HepG2 (cell line): ENCODE measurements at regions not wholly inside any gene's neighbourhood (a gene's known extent, or its start where the extent isn't known, plus 50 kb on each side); places are given as distances from the start of the nearest gene placed in this dataset.
"Not testable (repeated sequence)": the region's sequence is repeated elsewhere in the genome, so short reads cannot be mapped to it uniquely, and the experiment has no call there.

Source experiments
- ATAC-seq: fragments of 200-7000 bp; cut with Tn5 transposase; 3 replicates; pipeline ENCODE4 v1.9.1; 2020; ENCODE audit warnings: mild to moderate bottlenecking, moderate library complexity
- BruUV-seq: library from RNA; stranded (reverse); fragments of 400-500 nt; replicated peaks from 2 replicates; lab custom pipeline; 2021; lab: Mats Ljungman, UMichigan
- CTCF ChIA-PET: fragments of 300-600 bp; formaldehyde crosslinking; extraction: SDS; loops from one replicate; lab custom pipeline; 2021; ENCODE audit warnings: low total read pairs, inconsistent platforms, low intra/inter-chr PET ratio; lab: Yijun Ruan, JAX
- POLR2A ChIA-PET: fragments of 350-600 bp; sonication (Branson Sonifier 250); formaldehyde crosslinking; loops from one replicate; lab custom pipeline; 2020; ENCODE audit warnings: antibody characterized with exemption, inconsistent platforms; lab: Yijun Ruan, JAX
- DNase-seq: peaks from one replicate; pipeline ENCODE4 v3.0.0-alpha.2; 2015; ENCODE audit warnings: low spot score
- FAIRE-seq: peaks from 3 replicates; lab custom pipeline; 2011; peaks lifted over from hg19 to GRCh38; lab: Jason Lieb, UNC
- H2AFZ ChIP-seq: one replicate; pipeline ENCODE4 v1.6.1; 2011; ENCODE audit warnings: low read length, inconsistent platforms
- H3K27ac ChIP-seq: fragments of 300-600 bp; 3 replicates; pipeline ENCODE4 v1.8.0; 2011; ENCODE audit warnings: mixed run types, mild to moderate bottlenecking, mixed read lengths, low read length, inconsistent platforms; ENCODE audit not compliant: insufficient read depth; ENCODE audit errors: extremely low read length
- H3K27me3 ChIP-seq, 2 experiments: fragments of 200-600 bp in 1 of 2; 2 replicates in 1 of 2; 3 replicates in 1 of 2; pipeline versions ENCODE4 v1.6.0 to v1.8.0; 2011; ENCODE audit warnings: low read length in 2 of 2, mild to moderate bottlenecking in 2 of 2, moderate library complexity in 2 of 2, inconsistent platforms in 1 of 2; ENCODE audit not compliant: insufficient read depth in 2 of 2, control insufficient read depth in 1 of 2
- H3K36me3 ChIP-seq, 2 experiments: fragments of 200-600 bp in 1 of 2; replicated peaks in 1 of 2; 2 replicates in 1 of 2; 3 replicates in 1 of 2; pipeline versions ENCODE4 v1.5.1 to v1.8.0; 2011; ENCODE audit warnings: low read length in 2 of 2, inconsistent platforms in 1 of 2; ENCODE audit not compliant: insufficient read depth in 2 of 2, control insufficient read depth in 1 of 2
- H3K4me1 ChIP-seq: 2 replicates; pipeline ENCODE4 v1.5.1; 2012; ENCODE audit warnings: low read length, inconsistent platforms; ENCODE audit not compliant: insufficient read depth
- H3K4me2 ChIP-seq: 2 replicates; pipeline ENCODE4 v1.6.0; 2011; ENCODE audit warnings: low read depth, low read length, inconsistent platforms
- H3K4me3 ChIP-seq, 3 experiments: fragments of 200-600 bp in 1 of 3; sonication (generic), shearing (Covaris generic) in 1 of 3; replicated peaks in 1 of 3; 2 replicates each; pipeline ENCODE4 v1.5.1; 2011 to 2016; ENCODE audit warnings: low read length in 3 of 3, inconsistent platforms in 2 of 3, low read depth in 2 of 3, mild to moderate bottlenecking in 2 of 3, control low read depth in 1 of 3, mixed read lengths in 1 of 3; ENCODE audit not compliant: insufficient read depth in 1 of 3
- H3K79me2 ChIP-seq: one replicate; pipeline ENCODE4 v1.6.1; 2011; ENCODE audit warnings: low read length, inconsistent platforms; ENCODE audit not compliant: insufficient read depth
- H3K9ac ChIP-seq: 2 replicates; pipeline ENCODE4 v1.6.0; 2011; ENCODE audit warnings: mild to moderate bottlenecking, low read depth, low read length, inconsistent platforms; ENCODE audit not compliant: insufficient read depth
- H3K9me3 ChIP-seq: 2 replicates; pipeline ENCODE4 v1.5.1; 2012; ENCODE audit warnings: mild to moderate bottlenecking, low read length
- H4K20me1 ChIP-seq: 2 replicates; pipeline ENCODE4 v1.6.0; 2011; ENCODE audit warnings: inconsistent platforms, mild to moderate bottlenecking, low read length, moderate library complexity; ENCODE audit not compliant: insufficient read depth
- in situ Hi-C: cut with HindIII; loops from 2 replicates; pipeline ENCODE4 v1.10.0; 2017; ENCODE audit warnings: low pct_unique_long_range_greater_than_20kb; ENCODE audit not compliant: extremely low pct_ligation_motif_present
- intact Hi-C: fragments of 100-400 bp; cut with micrococcal nuclease; formaldehyde crosslinking; loops from one replicate; pipeline ENCODE4 v1.10.0; 2022; ENCODE audit not compliant: unreplicated experiment

DNA sequence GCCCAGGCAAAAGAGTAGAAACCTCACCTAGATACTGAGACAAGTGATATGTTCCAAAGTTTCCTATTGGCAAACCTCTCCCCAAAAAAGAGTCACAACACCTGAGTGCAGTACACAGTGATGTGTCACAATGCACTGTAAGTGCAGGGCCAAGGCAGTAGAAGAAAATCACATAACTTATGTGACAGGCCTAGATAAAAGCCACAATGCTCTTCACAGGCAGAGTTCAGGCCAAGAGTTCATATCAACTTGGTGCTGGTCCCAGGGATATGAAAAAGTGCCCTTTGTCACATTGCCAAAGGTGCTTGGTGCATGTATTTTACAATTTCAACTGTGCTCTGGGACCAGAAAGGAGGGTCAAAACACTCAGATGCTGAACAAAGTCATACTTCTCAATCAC is 155.5 kb upstream of the BPY2C start:
- H3K9me3 ChIP-seq, H2AFZ ChIP-seq, H3K4me1 ChIP-seq, H3K4me2 ChIP-seq, POLR2A ChIA-PET, H4K20me1 ChIP-seq, H3K9ac ChIP-seq, DNase-seq, H3K36me3 ChIP-seq, FAIRE-seq, H3K27ac ChIP-seq, intact Hi-C loops, CTCF ChIA-PET, H3K27me3 ChIP-seq, BruUV-seq, in situ Hi-C loops, H3K4me3 ChIP-seq, ATAC-seq, H3K79me2 ChIP-seq: not testable (repeated sequence)
